Adipocyte (in vitro differentiated cells): ENCODE measurements at regions not wholly inside any gene's neighbourhood (a gene's known extent, or its start where the extent isn't known, plus 50 kb on each side); places are given as distances from the start of the nearest gene placed in this dataset.
"Not testable (repeated sequence)": the region's sequence is repeated elsewhere in the genome, so short reads cannot be mapped to it uniquely, and the experiment has no call there.

Experiments
- DNase-seq: peaks from one replicate; pipeline ENCODE4 v3.0.0-alpha.2; 2015; ENCODE audit warnings: low read depth
- H3K27me3 ChIP-seq: replicated peaks from 2 replicates; pipeline ENCODE4 v1.7.0; 2013; ENCODE audit warnings: mild to moderate bottlenecking, low read length, moderate library complexity; ENCODE audit not compliant: control insufficient read depth, insufficient read depth
- H3K36me3 ChIP-seq: 2 replicates; pipeline ENCODE4 v1.7.0; 2013; ENCODE audit warnings: low read length, mild to moderate bottlenecking, moderate library complexity; ENCODE audit not compliant: control insufficient read depth, insufficient read depth, severe bottlenecking
- H3K4me1 ChIP-seq: 2 replicates; pipeline ENCODE4 v1.7.0; 2013; ENCODE audit warnings: mild to moderate bottlenecking, low read length, moderate library complexity; ENCODE audit not compliant: control insufficient read depth, insufficient read depth
- H3K4me3 ChIP-seq: 2 replicates; pipeline ENCODE4 v1.7.0; 2013; ENCODE audit warnings: mild to moderate bottlenecking, low read length, moderate library complexity
- H3K9ac ChIP-seq: 2 replicates; pipeline ENCODE4 v1.7.0; 2013; ENCODE audit warnings: mild to moderate bottlenecking, low read length, moderate library complexity
- H3K9me3 ChIP-seq: 2 replicates; pipeline ENCODE4 v1.7.0; 2013; ENCODE audit warnings: mild to moderate bottlenecking, low read length, moderate library complexity; ENCODE audit not compliant: control insufficient read depth

- H3K9me3 ChIP-seq, result no peaks in the 10 kb centered on the region
- no peak for DNase-seq
- peaks cover 24% of the 10 kb centered on the region for H3K4me1 ChIP-seq
- H3K27me3 ChIP-seq, result no peaks in the 10 kb centered on the region
- H3K36me3 ChIP-seq, result no peaks in the 10 kb centered on the region
- no peak overlapping the region for H3K4me3 ChIP-seq
- H3K9ac ChIP-seq, result no peak overlapping the region
Measured at GRCh38 chr5:174529925-174530681, 194.3 kb upstream of the MSX2 start.

- Histone ChIP-seq H3K4me3 (no peak overlapping the region), H3K27me3 (no peaks in the 10 kb centered on the region), H3K9me3 (no peaks in the 10 kb centered on the region), H3K4me1 (peaks cover 24% of the 10 kb centered on the region), H3K36me3 (no peaks in the 10 kb centered on the region), H3K9ac (no peak overlapping the region)
- no peak for DNase-seq
Measured at GRCh38 chr5:174531782-174532191, 192.6 kb upstream of the MSX2 start.

- Histone ChIP-seq H3K4me3 (peak overlapping the region; percentile 45), H3K4me1 (peaks cover 24% of the 10 kb centered on the region), H3K36me3 (no peaks in the 10 kb centered on the region), H3K9ac (peak overlapping the region; percentile 21), H3K27me3 (no peaks in the 10 kb centered on the region), H3K9me3 (no peaks in the 10 kb centered on the region)
- DNase-seq, result peak; percentile 96
Measured at GRCh38 chr5:174532455-174533453, 191.6 kb upstream of the MSX2 start.

GRCh38 chr5:174533751-174534241 lies 190.6 kb upstream of the MSX2 start:
- peak overlapping the region; percentile 36 for H3K4me3 ChIP-seq
- H3K27me3 ChIP-seq, result no peaks in the 10 kb centered on the region
- H3K9ac ChIP-seq, result no peak overlapping the region
- H3K4me1 ChIP-seq, result peaks cover 24% of the 10 kb centered on the region
- no peaks in the 10 kb centered on the region for H3K36me3 ChIP-seq
- DNase-seq, result peak; percentile 75
- H3K9me3 ChIP-seq, result no peaks in the 10 kb centered on the region

GRCh38 chr5:174535669-174536068 lies 188.7 kb upstream of the MSX2 start:
- DNase-seq, result peak; percentile 33
- Histone ChIP-seq H3K9ac (no peak overlapping the region), H3K4me1 (peaks cover 24% of the 10 kb centered on the region), H3K9me3 (no peaks in the 10 kb centered on the region), H3K4me3 (no peak overlapping the region), H3K36me3 (no peaks in the 10 kb centered on the region), H3K27me3 (no peaks in the 10 kb centered on the region)

GRCh38 chr5:174539823-174540222 lies 184.6 kb upstream of the MSX2 start:
- not testable (repeated sequence) for DNase-seq, H3K36me3 ChIP-seq, H3K27me3 ChIP-seq, H3K4me1 ChIP-seq, H3K9me3 ChIP-seq, H3K4me3 ChIP-seq, H3K9ac ChIP-seq

GRCh38 chr5:174542037-174542436 lies 182.3 kb upstream of the MSX2 start:
- Histone ChIP-seq H3K4me3 (no peak overlapping the region), H3K27me3 (peaks cover 12% of the 10 kb centered on the region), H3K36me3 (no peaks in the 10 kb centered on the region), H3K9me3 (no peaks in the 10 kb centered on the region), H3K4me1 (no peaks in the 10 kb centered on the region), H3K9ac (no peak overlapping the region)
- DNase-seq, result no peak

- Histone ChIP-seq H3K27me3 (peaks cover 12% of the 10 kb centered on the region), H3K4me3 (no peak overlapping the region), H3K9ac (no peak overlapping the region), H3K4me1 (no peaks in the 10 kb centered on the region), H3K9me3 (no peaks in the 10 kb centered on the region), H3K36me3 (no peaks in the 10 kb centered on the region)
- no peak for DNase-seq
Measured at GRCh38 chr5:174542471-174542870, 181.9 kb upstream of the MSX2 start.

GRCh38 chr5:174545926-174546325 lies 178.5 kb upstream of the MSX2 start:
- no peak for DNase-seq
- Histone ChIP-seq H3K9ac (no peak overlapping the region), H3K4me1 (peaks cover 19% of the 10 kb centered on the region), H3K9me3 (no peaks in the 10 kb centered on the region), H3K4me3 (no peak overlapping the region), H3K27me3 (peaks cover 12% of the 10 kb centered on the region), H3K36me3 (no peaks in the 10 kb centered on the region)

GRCh38 chr5:174547814-174548213 lies 176.6 kb upstream of the MSX2 start:
- no peak overlapping the region for H3K9ac ChIP-seq
- no peak overlapping the region for H3K4me3 ChIP-seq
- no peak for DNase-seq

GRCh38 chr5:174549254-174549653 lies 175.1 kb upstream of the MSX2 start:
- peaks cover 19% of the 10 kb centered on the region for H3K4me1 ChIP-seq
- no peaks in the 10 kb centered on the region for H3K9me3 ChIP-seq
- peaks cover 8% of the 10 kb centered on the region for H3K27me3 ChIP-seq
- DNase-seq, result no peak
- no peaks in the 10 kb centered on the region for H3K36me3 ChIP-seq
- H3K9ac ChIP-seq, result no peak overlapping the region
- H3K4me3 ChIP-seq, result no peak overlapping the region

More at GRCh38 chr5:174547814-174548213, 176.6 kb upstream of the MSX2 start:
- Histone ChIP-seq H3K4me1 (peaks cover 19% of the 10 kb centered on the region), H3K27me3 (peaks cover 12% of the 10 kb centered on the region), H3K36me3 (no peaks in the 10 kb centered on the region), H3K9me3 (no peaks in the 10 kb centered on the region)
